Parathyroid adenoma (tissue), 2 donors: ENCODE measurements at regions not wholly inside any gene's neighbourhood (a gene's known extent, or its start where the extent isn't known, plus 50 kb on each side); places are given as distances from the start of the nearest gene placed in this dataset.

Experiments used
- H2AFZ ChIP-seq: fragments of 300-600 bp; sonication (generic); one replicate; pipeline ENCODE4 v1.7.0; 2017; ENCODE audit warnings: antibody characterized with exemption, mild to moderate bottlenecking
- H3K27ac ChIP-seq: fragments of 300-600 bp; sonication (generic); one replicate; pipeline ENCODE4 v1.7.0; 2017
- H3K27me3 ChIP-seq: fragments of 300-600 bp; sonication (generic); one replicate; pipeline ENCODE4 v1.7.0; 2017; ENCODE audit warnings: low read length; ENCODE audit not compliant: control insufficient read depth, insufficient read depth
- H3K36me3 ChIP-seq: fragments of 300-600 bp; sonication (generic); one replicate; pipeline ENCODE4 v1.7.0; 2017; ENCODE audit warnings: low read length; ENCODE audit not compliant: control insufficient read depth, insufficient read depth
- H3K4me1 ChIP-seq: fragments of 300-600 bp; sonication (generic); one replicate; pipeline ENCODE4 v1.7.0; 2017; ENCODE audit warnings: control low read depth
- H3K4me2 ChIP-seq: fragments of 300-600 bp; sonication (generic); one replicate; pipeline ENCODE4 v1.7.0; 2017; ENCODE audit warnings: low read length
- H3K4me3 ChIP-seq: fragments of 300-600 bp; sonication (generic); one replicate; pipeline ENCODE4 v1.7.0; 2017; ENCODE audit warnings: low read depth, low read length
- H3K79me2 ChIP-seq: fragments of 300-600 bp; sonication (generic); one replicate; pipeline ENCODE4 v1.7.0; 2017; ENCODE audit warnings: control low read depth
- H3K9ac ChIP-seq: fragments of 300-600 bp; sonication (generic); one replicate; pipeline ENCODE4 v1.7.0; 2017; ENCODE audit warnings: mild to moderate bottlenecking
- H3K9me3 ChIP-seq: fragments of 300-600 bp; sonication (generic); one replicate; pipeline ENCODE4 v1.7.0; 2017; ENCODE audit warnings: low read length; ENCODE audit not compliant: control insufficient read depth
- CTCF ChIP-seq: fragments of 300-600 bp; sonication (generic); IDR thresholded peaks from one replicate; pipeline ENCODE4 v1.7.0; 2017; ENCODE audit warnings: antibody characterized with exemption, mild to moderate bottlenecking
- donor health status: primary hyperparathyroidism.

- Histone ChIP-seq H3K9me3 (no peaks in the 10 kb centered on the region), H3K27me3 (no peaks in the 10 kb centered on the region), H2AFZ (no peak overlapping the region), H3K79me2 (no peaks in the 10 kb centered on the region), H3K9ac (no peak overlapping the region), H3K4me3 (no peak overlapping the region), H3K4me1 (no peaks in the 10 kb centered on the region), H3K4me2 (no peak overlapping the region), H3K27ac (no peak overlapping the region), H3K36me3 (no peaks in the 10 kb centered on the region)
- no peak for TF ChIP-seq CTCF
Measured at GRCh38 chr4:111982089-111982488, 163.2 kb upstream of the FAM241A start.

- no peaks in the 10 kb centered on the region for H3K27me3 ChIP-seq
- no peak overlapping the region for H3K9ac ChIP-seq
- H3K27ac ChIP-seq = no peak overlapping the region
- no peak overlapping the region for H3K4me3 ChIP-seq
- H3K79me2 ChIP-seq = no peaks in the 10 kb centered on the region
- no peaks in the 10 kb centered on the region for H3K4me1 ChIP-seq
- no peaks in the 10 kb centered on the region for H3K36me3 ChIP-seq
- no peak for TF ChIP-seq CTCF
- H3K4me2 ChIP-seq = no peak overlapping the region
- no peaks in the 10 kb centered on the region for H3K9me3 ChIP-seq
- no peak overlapping the region for H2AFZ ChIP-seq
Measured at GRCh38 chr4:111984169-111984819, 161.0 kb upstream of the FAM241A start.

- no peak overlapping the region for H3K27ac ChIP-seq
- H3K9ac ChIP-seq = no peak overlapping the region
- H3K9me3 ChIP-seq = no peaks in the 10 kb centered on the region
- H3K4me3 ChIP-seq = no peak overlapping the region
- H3K36me3 ChIP-seq = no peaks in the 10 kb centered on the region
- H3K79me2 ChIP-seq = no peaks in the 10 kb centered on the region
- H3K4me2 ChIP-seq = no peak overlapping the region
- H3K27me3 ChIP-seq = no peaks in the 10 kb centered on the region
- no peaks in the 10 kb centered on the region for H3K4me1 ChIP-seq
- H2AFZ ChIP-seq = no peak overlapping the region
- TF ChIP-seq CTCF = no peak
Measured at GRCh38 chr4:111985426-111985825, 159.8 kb upstream of the FAM241A start.

GRCh38 chr4:111986095-111986494 is 159.2 kb upstream of the FAM241A start:
- Histone ChIP-seq H3K4me3 (no peak overlapping the region), H3K4me1 (no peaks in the 10 kb centered on the region), H3K36me3 (no peaks in the 10 kb centered on the region), H3K27me3 (no peaks in the 10 kb centered on the region), H3K9ac (no peak overlapping the region), H3K27ac (no peak overlapping the region), H3K9me3 (no peaks in the 10 kb centered on the region), H3K79me2 (no peaks in the 10 kb centered on the region), H3K4me2 (no peak overlapping the region), H2AFZ (no peak overlapping the region)
- no peak for TF ChIP-seq CTCF

- H3K9me3 ChIP-seq = no peaks in the 10 kb centered on the region
- H3K27ac ChIP-seq = no peak overlapping the region
- no peak overlapping the region for H2AFZ ChIP-seq
- H3K79me2 ChIP-seq = no peaks in the 10 kb centered on the region
- H3K36me3 ChIP-seq = no peaks in the 10 kb centered on the region
- no peak for TF ChIP-seq CTCF
- no peaks in the 10 kb centered on the region for H3K4me1 ChIP-seq
- no peaks in the 10 kb centered on the region for H3K27me3 ChIP-seq
- no peak overlapping the region for H3K4me3 ChIP-seq
- H3K4me2 ChIP-seq = no peak overlapping the region
- no peak overlapping the region for H3K9ac ChIP-seq
Measured at GRCh38 chr4:111988514-111988913, 156.7 kb upstream of the FAM241A start.
